Caco-2 (cell line): ENCODE measurements at regions not wholly inside any gene's neighbourhood (a gene's known extent, or its start where the extent isn't known, plus 50 kb on each side); places are given as distances from the start of the nearest gene placed in this dataset.
"Not testable (repeated sequence)": the region's sequence is repeated elsewhere in the genome, so short reads cannot be mapped to it uniquely, and the experiment has no call there.

Experiments
- BruUV-seq: library from RNA; stranded (reverse); fragments of 400-500 nt; replicated peaks from 2 replicates; lab custom pipeline; 2021; lab: Mats Ljungman, UMichigan
- CTCF ChIA-PET: fragments of 300-600 bp; sonication (Branson Sonifier 250); formaldehyde crosslinking; loops from one replicate; lab custom pipeline; 2022; ENCODE audit warnings: antibody characterized with exemption; lab: Charles Lee
- POLR2A ChIA-PET: fragments of 300-600 bp; sonication (Branson Sonifier 250); formaldehyde crosslinking; loops from one replicate; lab custom pipeline; 2022; ENCODE audit warnings: antibody characterized with exemption; lab: Charles Lee
- DNase-seq, 2 experiments: peaks; one replicate each; pipeline versions ENCODE4 v3.0.0 to v3.0.0-alpha.2; 2020 to 2022
- H3K27me3 ChIP-seq: replicated peaks from 2 replicates; pipeline ENCODE4 v1.6.0; 2011; ENCODE audit warnings: low read length; ENCODE audit not compliant: control insufficient read depth, insufficient read depth
- H3K36me3 ChIP-seq: 2 replicates; pipeline ENCODE4 v1.5.1; 2011; ENCODE audit warnings: low read length; ENCODE audit not compliant: control insufficient read depth, insufficient read depth
- H3K4me1 ChIP-seq: fragments of 250-450 bp; sonication (Bioruptor Pico); 2 replicates; pipeline ENCODE4 v1.5.1; 2020; ENCODE audit warnings: mild to moderate bottlenecking
- H3K4me3 ChIP-seq: 2 replicates; pipeline ENCODE4 v1.5.1; 2011; ENCODE audit warnings: low read depth, mild to moderate bottlenecking, control low read depth, low read length
- H3K9me3 ChIP-seq: fragments of 250-450 bp; sonication (Bioruptor Pico); 2 replicates; pipeline ENCODE4 v1.5.1; 2020; ENCODE audit warnings: mild to moderate bottlenecking, moderate library complexity
- H3K27ac Mint-ChIP-seq: one replicate; pipeline ENCODE4 v1.8.0; 2022; ENCODE audit warnings: mixed read lengths; ENCODE audit not compliant: unreplicated experiment
- H3K27me3 Mint-ChIP-seq: one replicate; pipeline ENCODE4 v1.8.0; 2022; ENCODE audit warnings: mixed read lengths; ENCODE audit not compliant: insufficient read depth, unreplicated experiment
- H3K36me3 Mint-ChIP-seq: one replicate; pipeline ENCODE4 v1.8.0; 2022; ENCODE audit warnings: mild to moderate bottlenecking, mixed read lengths; ENCODE audit not compliant: insufficient read depth, unreplicated experiment
- H3K4me1 Mint-ChIP-seq: one replicate; pipeline ENCODE4 v1.8.0; 2022; ENCODE audit warnings: low read depth, mixed read lengths; ENCODE audit not compliant: unreplicated experiment
- H3K4me3 Mint-ChIP-seq: one replicate; pipeline ENCODE4 v1.8.0; 2022; ENCODE audit warnings: mild to moderate bottlenecking, moderate library complexity, mixed read lengths; ENCODE audit not compliant: unreplicated experiment
- H3K9me3 Mint-ChIP-seq: one replicate; pipeline ENCODE4 v1.8.0; 2022; ENCODE audit warnings: mixed read lengths; ENCODE audit not compliant: unreplicated experiment
- intact Hi-C: fragments of 100-400 bp; cut with micrococcal nuclease; formaldehyde crosslinking; loops from one replicate; pipeline ENCODE4 v1.10.0; 2022; ENCODE audit not compliant: unreplicated experiment
- TF ChIP-seq, protein P1 (sequence below), 2 experiments: fragments of 200-600 bp in 1 of 2; IDR thresholded peaks; 1 replicate in 1 of 2; 2 replicates in 1 of 2; pipeline versions ENCODE4 v1.5.1 to v1.8.0; 2011 to 2022; ENCODE audit warnings: antibody characterized with exemption in 1 of 2, control low read depth in 1 of 2, inconsistent platforms in 1 of 2, low read depth in 1 of 2, low read length in 1 of 2, mild to moderate bottlenecking in 1 of 2, moderate library complexity in 1 of 2; ENCODE audit not compliant: insufficient read depth in 1 of 2, severe bottlenecking in 1 of 2, unreplicated experiment in 1 of 2

DNA sequence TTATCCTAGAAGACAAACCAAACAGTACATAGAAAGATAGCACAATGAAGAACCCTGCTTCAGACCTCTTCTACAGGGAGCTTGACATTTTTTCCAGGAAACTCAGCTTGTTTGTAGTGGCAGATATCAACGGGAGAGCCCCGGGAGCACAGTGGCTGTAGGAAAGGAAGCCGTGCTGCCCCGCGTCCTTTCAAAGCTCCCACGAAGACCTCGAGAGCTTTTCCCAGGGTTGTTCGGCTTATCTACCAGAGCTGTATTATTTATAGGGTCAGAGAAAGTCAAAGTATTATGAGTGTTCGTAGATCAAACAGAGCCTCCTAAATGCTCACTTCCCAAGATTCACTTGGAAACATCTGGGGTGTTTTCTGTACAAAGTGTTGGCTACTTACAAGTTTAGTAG is 167.1 kb upstream of the COPS8 start:
- Mint-ChIP-seq H3K4me1 (no peaks in the 10 kb centered on the region), H3K27ac (no peak overlapping the region), H3K9me3 (no peaks in the 10 kb centered on the region), H3K36me3 (no peaks in the 10 kb centered on the region), H3K4me3 (no peak overlapping the region), H3K27me3 (no peaks in the 10 kb centered on the region)
- Histone ChIP-seq H3K4me3 (no peak overlapping the region), H3K9me3 (no peaks in the 10 kb centered on the region), H3K27me3 (no peaks in the 10 kb centered on the region), H3K36me3 (no peaks in the 10 kb centered on the region), H3K4me1 (no peaks in the 10 kb centered on the region)
- intact Hi-C loops: no loop called here
- no TSS peak for BruUV-seq
- TF ChIP-seq, protein P1, sequence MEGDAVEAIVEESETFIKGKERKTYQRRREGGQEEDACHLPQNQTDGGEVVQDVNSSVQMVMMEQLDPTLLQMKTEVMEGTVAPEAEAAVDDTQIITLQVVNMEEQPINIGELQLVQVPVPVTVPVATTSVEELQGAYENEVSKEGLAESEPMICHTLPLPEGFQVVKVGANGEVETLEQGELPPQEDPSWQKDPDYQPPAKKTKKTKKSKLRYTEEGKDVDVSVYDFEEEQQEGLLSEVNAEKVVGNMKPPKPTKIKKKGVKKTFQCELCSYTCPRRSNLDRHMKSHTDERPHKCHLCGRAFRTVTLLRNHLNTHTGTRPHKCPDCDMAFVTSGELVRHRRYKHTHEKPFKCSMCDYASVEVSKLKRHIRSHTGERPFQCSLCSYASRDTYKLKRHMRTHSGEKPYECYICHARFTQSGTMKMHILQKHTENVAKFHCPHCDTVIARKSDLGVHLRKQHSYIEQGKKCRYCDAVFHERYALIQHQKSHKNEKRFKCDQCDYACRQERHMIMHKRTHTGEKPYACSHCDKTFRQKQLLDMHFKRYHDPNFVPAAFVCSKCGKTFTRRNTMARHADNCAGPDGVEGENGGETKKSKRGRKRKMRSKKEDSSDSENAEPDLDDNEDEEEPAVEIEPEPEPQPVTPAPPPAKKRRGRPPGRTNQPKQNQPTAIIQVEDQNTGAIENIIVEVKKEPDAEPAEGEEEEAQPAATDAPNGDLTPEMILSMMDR (IDR thresholded peaks at IDR 0.05; ENCODE audit: insufficient read depth in 1 of 2, low read depth in 1 of 2, low read length in 1 of 2, severe bottlenecking in 1 of 2, unreplicated experiment in 1 of 2): no peak
- ChIA-PET CTCF (no interaction called here), POLR2A (no interaction called here)
- no peak for DNase-seq

DNA sequence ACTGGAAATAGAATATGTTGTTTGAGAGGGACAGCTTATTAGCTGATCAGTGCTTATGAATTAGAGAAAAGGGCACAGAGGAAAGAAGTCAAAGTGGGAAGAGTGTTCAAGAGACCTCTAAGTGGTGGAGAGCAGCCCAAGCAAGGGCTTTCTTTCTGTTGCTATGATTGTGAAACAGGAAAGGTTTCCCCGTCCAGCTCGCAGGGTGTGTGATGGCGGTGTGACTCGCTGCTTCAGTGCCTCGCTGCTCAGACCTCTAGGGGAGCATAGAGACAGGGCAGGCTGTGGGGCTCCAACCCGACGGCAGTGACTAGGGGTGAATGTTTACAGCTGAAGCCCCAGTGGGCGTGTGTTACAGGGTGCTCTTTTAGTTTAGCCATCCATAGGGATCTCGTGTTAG is 166.5 kb upstream of the COPS8 start:
- no peak for DNase-seq
- intact Hi-C loops: no loop called here
- TF ChIP-seq, protein P1 (IDR thresholded peaks at IDR 0.05; ENCODE audit: insufficient read depth in 1 of 2, low read depth in 1 of 2, low read length in 1 of 2, severe bottlenecking in 1 of 2, unreplicated experiment in 1 of 2): no peak
- Mint-ChIP-seq H3K27ac (no peak overlapping the region), H3K4me3 (no peak overlapping the region), H3K36me3 (no peaks in the 10 kb centered on the region), H3K4me1 (no peaks in the 10 kb centered on the region), H3K9me3 (no peaks in the 10 kb centered on the region), H3K27me3 (no peaks in the 10 kb centered on the region)
- ChIA-PET POLR2A (no interaction called here), CTCF (no interaction called here)
- Histone ChIP-seq H3K4me3 (no peak overlapping the region), H3K36me3 (no peaks in the 10 kb centered on the region), H3K9me3 (no peaks in the 10 kb centered on the region), H3K4me1 (no peaks in the 10 kb centered on the region), H3K27me3 (no peaks in the 10 kb centered on the region)
- no TSS peak for BruUV-seq

DNA sequence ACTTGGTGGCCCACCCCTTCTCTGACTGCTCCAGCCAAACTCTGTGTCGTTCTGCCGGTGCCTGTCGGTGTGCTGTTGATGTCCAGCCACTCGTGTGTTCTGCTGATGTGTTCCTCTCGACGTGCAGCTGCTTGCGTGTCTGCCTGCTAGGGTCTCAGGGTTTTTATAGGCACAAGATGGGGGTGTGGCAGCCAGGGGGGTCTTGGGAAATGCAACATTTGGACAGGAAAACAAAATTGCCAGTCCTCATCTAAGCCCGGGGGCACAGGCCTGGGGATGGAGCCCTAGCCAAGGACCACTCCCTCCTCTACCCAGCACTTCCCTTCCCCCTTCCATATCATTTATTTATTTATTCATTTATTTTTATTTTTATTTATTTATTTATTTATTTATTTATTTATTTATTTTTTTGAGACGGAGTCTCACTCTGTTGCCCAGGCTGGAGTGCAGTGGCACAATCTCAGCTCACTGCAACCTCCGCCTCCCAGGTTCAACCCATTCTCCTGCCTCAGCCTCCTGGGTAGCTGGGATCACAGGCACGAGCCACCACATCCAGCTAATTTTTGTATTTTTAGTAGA is 165.8 kb upstream of the COPS8 start:
- CTCF ChIA-PET, H3K9me3 Mint-ChIP-seq, intact Hi-C loops, H3K36me3 Mint-ChIP-seq, H3K4me1 ChIP-seq, H3K4me1 Mint-ChIP-seq, H3K4me3 Mint-ChIP-seq, H3K36me3 ChIP-seq, H3K9me3 ChIP-seq, BruUV-seq, H3K27me3 Mint-ChIP-seq, POLR2A ChIA-PET, DNase-seq, H3K27ac Mint-ChIP-seq, H3K4me3 ChIP-seq, H3K27me3 ChIP-seq: not testable (repeated sequence)

DNA sequence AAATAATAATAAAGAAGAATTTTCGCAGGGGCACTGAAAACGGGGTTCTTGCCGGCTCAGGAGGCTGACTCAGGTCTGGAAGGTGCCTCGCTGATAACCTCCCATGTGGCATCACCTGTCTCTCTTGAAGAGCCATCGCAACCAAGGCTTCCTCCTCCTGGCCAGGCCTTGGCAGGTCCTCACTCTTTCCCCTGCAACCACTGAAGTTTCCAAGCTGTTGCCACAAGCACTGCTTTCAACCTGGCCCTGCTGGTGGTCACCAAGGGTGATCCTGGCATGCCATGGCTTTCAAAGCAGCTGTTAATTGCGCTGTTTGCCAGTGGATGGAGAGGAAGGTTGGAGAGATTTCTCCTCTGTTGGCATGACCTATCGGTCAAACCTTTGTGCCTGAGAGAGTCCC is 163.6 kb upstream of the COPS8 start:
- H3K27me3 ChIP-seq: no peaks in the 10 kb centered on the region
- no peak overlapping the region for H3K4me3 ChIP-seq
- H3K9me3 Mint-ChIP-seq: no peaks in the 10 kb centered on the region
- no peaks in the 10 kb centered on the region for H3K9me3 ChIP-seq
- H3K27ac Mint-ChIP-seq: no peak overlapping the region
- H3K36me3 Mint-ChIP-seq: no peaks in the 10 kb centered on the region
- no peak for DNase-seq
- H3K4me1 ChIP-seq: no peaks in the 10 kb centered on the region
- TF ChIP-seq, protein P1 (IDR thresholded peaks at IDR 0.05; ENCODE audit: insufficient read depth in 1 of 2, low read depth in 1 of 2, low read length in 1 of 2, severe bottlenecking in 1 of 2, unreplicated experiment in 1 of 2): no peak
- ChIA-PET POLR2A (no interaction called here), CTCF (no interaction called here)
- no peaks in the 10 kb centered on the region for H3K27me3 Mint-ChIP-seq
- intact Hi-C loops: no loop called here
- no peaks in the 10 kb centered on the region for H3K4me1 Mint-ChIP-seq
- BruUV-seq: no TSS peak
- no peaks in the 10 kb centered on the region for H3K36me3 ChIP-seq
- H3K4me3 Mint-ChIP-seq: no peak overlapping the region
